Spleen (tissue), 7 donors: ENCODE measurements at regions not wholly inside any gene's neighbourhood (a gene's known extent, or its start where the extent isn't known, plus 50 kb on each side); places are given as distances from the start of the nearest gene placed in this dataset.
"Not testable (repeated sequence)": the region's sequence is repeated elsewhere in the genome, so short reads cannot be mapped to it uniquely, and the experiment has no call there.

ENCODE experiments used
- POLR2A ChIP-seq, 3 donors: fragments of 450-650 bp; IDR thresholded peaks; one replicate each; pipeline ENCODE4 v1.5.1; 2017; ENCODE audit warnings: antibody characterized with exemption in 3 of 3, mild to moderate bottlenecking in 1 of 3
- POLR2AphosphoS5 ChIP-seq, 3 donors: sonication (generic); formaldehyde crosslinking; IDR thresholded peaks; one replicate each; pipeline ENCODE4 v1.5.1; 2017; ENCODE audit warnings: antibody characterized with exemption in 3 of 3
- TF ChIP-seq, protein P1 (sequence below), 11 experiments: fragments of 200-600 bp in 7 of 11; fragments of 450-650 bp in 4 of 11; sonication (generic) in 4 of 11; IDR thresholded peaks in 8 of 11; conservative IDR thresholded peaks in 3 of 11; 1 replicate in 7 of 11; 2 replicates in 4 of 11; pipeline versions ENCODE4 v1.4.0 to v1.8.0; 2016 to 2021; ENCODE audit warnings: antibody characterized with exemption in 11 of 11, inconsistent platforms in 4 of 11, mild to moderate bottlenecking in 1 of 11
- donor health status: DM: no; HTN: no; CAD: no; lungs with moderate emphysema.
- donor health status: DM: no; HTN: no; CAD: no.
- donor health status: DM: no; HTN: no; CAD: no.

DNA sequence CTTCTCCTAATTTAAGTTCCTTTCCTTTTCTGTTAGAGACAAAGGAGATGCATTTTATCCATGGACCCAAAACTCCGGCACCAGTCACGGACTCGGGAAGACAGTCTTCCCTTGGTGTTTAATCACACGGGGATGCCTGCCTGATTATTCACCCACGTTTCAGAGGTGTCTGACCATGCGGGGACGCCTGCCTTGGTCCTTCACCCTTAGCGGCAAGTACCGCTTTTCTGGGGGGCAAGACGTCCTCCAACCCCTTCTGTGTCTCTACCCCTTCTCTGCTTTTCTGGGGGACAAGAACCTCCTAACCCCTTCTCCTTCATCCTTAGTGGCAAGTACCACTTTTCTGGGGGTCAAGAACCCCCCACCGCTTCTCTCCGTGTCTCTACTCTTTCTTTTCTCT is 816.9 kb upstream of the VRK2 start:
- TF ChIP-seq, protein P1, sequence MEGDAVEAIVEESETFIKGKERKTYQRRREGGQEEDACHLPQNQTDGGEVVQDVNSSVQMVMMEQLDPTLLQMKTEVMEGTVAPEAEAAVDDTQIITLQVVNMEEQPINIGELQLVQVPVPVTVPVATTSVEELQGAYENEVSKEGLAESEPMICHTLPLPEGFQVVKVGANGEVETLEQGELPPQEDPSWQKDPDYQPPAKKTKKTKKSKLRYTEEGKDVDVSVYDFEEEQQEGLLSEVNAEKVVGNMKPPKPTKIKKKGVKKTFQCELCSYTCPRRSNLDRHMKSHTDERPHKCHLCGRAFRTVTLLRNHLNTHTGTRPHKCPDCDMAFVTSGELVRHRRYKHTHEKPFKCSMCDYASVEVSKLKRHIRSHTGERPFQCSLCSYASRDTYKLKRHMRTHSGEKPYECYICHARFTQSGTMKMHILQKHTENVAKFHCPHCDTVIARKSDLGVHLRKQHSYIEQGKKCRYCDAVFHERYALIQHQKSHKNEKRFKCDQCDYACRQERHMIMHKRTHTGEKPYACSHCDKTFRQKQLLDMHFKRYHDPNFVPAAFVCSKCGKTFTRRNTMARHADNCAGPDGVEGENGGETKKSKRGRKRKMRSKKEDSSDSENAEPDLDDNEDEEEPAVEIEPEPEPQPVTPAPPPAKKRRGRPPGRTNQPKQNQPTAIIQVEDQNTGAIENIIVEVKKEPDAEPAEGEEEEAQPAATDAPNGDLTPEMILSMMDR (IDR thresholded peaks at IDR 0.05 in 8 of 11, conservative IDR thresholded peaks at IDR 0.05 in 3 of 11): not testable (repeated sequence)
- not testable (repeated sequence) for TF ChIP-seq POLR2A, POLR2AphosphoS5 (IDR thresholded peaks at IDR 0.05)
